KMS-11 (cell line): ENCODE measurements at regions not wholly inside any gene's neighbourhood (a gene's known extent, or its start where the extent isn't known, plus 50 kb on each side); places are given as distances from the start of the nearest gene placed in this dataset.

Source experiments
- H2AFZ ChIP-seq: fragments of 200-600 bp; sonication (generic); 2 replicates; pipeline ENCODE4 v1.6.1; 2016; ENCODE audit warnings: antibody characterized with exemption, mixed run types, low read depth
- H3K27ac ChIP-seq: fragments of 200-600 bp; sonication (generic); 2 replicates; pipeline ENCODE4 v1.6.1; 2016; ENCODE audit warnings: mild to moderate bottlenecking, mixed run types
- H3K27me3 ChIP-seq: fragments of 200-600 bp; sonication (generic); 2 replicates; pipeline ENCODE4 v1.6.1; 2017; ENCODE audit warnings: mild to moderate bottlenecking, low read depth, mixed run types, moderate library complexity; ENCODE audit not compliant: insufficient read depth
- H3K36me3 ChIP-seq: fragments of 200-600 bp; sonication (generic); 2 replicates; pipeline ENCODE4 v1.6.1; 2017; ENCODE audit warnings: mild to moderate bottlenecking, mixed run types; ENCODE audit not compliant: insufficient read depth
- H3K4me1 ChIP-seq: fragments of 200-600 bp; sonication (generic); 2 replicates; pipeline ENCODE4 v1.6.1; 2016; ENCODE audit warnings: mild to moderate bottlenecking, low read depth, mixed run types; ENCODE audit not compliant: poor library complexity, severe bottlenecking
- H3K4me2 ChIP-seq: fragments of 200-600 bp; sonication (generic); 2 replicates; pipeline ENCODE4 v1.7.0; 2016; ENCODE audit warnings: mild to moderate bottlenecking, mixed run types
- H3K4me3 ChIP-seq: fragments of 200-600 bp; sonication (generic); IDR thresholded peaks from 2 replicates; pipeline ENCODE4 v1.6.1; 2017; ENCODE audit warnings: low read depth, low read length, mixed read lengths; ENCODE audit not compliant: insufficient read depth
- H3K79me2 ChIP-seq: fragments of 200-600 bp; sonication (generic); 2 replicates; pipeline ENCODE4 v1.6.1; 2016; ENCODE audit warnings: low read depth, mixed run types; ENCODE audit not compliant: insufficient read depth
- H3K9ac ChIP-seq: fragments of 200-600 bp; sonication (generic); 2 replicates; pipeline ENCODE4 v1.6.1; 2016; ENCODE audit warnings: mild to moderate bottlenecking, mixed run types
- H4K20me1 ChIP-seq: fragments of 200-600 bp; sonication (generic); 2 replicates; pipeline ENCODE4 v1.6.1; 2016; ENCODE audit warnings: mild to moderate bottlenecking, mixed run types; ENCODE audit not compliant: insufficient read depth
- TF ChIP-seq, protein P1 (sequence below): fragments of 200-600 bp; sonication (generic); conservative IDR thresholded peaks from 2 replicates; pipeline ENCODE4 v1.6.1; 2017; ENCODE audit warnings: low read depth, mild to moderate bottlenecking, antibody characterized with exemption, low read length, moderate library complexity, mixed read lengths

DNA sequence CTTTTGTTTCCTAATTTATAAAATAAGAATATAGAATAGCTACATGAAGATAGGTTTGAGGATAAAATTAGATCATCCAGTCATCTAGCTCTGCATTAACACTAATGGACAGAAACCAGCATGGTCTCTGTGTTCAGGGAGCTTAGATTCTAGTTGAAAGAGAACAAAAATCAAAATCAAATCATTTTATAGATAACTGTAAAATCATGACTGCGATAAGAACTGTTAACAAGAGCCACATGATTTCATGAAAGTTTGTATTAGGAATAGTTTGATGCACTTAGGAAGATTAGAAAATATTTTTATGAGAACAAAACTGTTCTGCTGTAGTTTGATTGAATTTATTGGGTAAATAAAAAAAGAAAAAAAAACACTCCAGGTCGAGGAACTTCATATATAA, 1074.7 kb downstream of the MAT2B start:
- no peaks in the 10 kb centered on the region for H3K36me3 ChIP-seq
- H3K27me3 ChIP-seq: no peaks in the 10 kb centered on the region
- no peaks in the 10 kb centered on the region for H3K4me1 ChIP-seq
- H2AFZ ChIP-seq: no peak overlapping the region
- no peaks in the 10 kb centered on the region for H3K79me2 ChIP-seq
- no peaks in the 10 kb centered on the region for H4K20me1 ChIP-seq
- no peak overlapping the region for H3K9ac ChIP-seq
- no peak overlapping the region for H3K4me3 ChIP-seq
- no peak overlapping the region for H3K27ac ChIP-seq
- TF ChIP-seq, protein P1, sequence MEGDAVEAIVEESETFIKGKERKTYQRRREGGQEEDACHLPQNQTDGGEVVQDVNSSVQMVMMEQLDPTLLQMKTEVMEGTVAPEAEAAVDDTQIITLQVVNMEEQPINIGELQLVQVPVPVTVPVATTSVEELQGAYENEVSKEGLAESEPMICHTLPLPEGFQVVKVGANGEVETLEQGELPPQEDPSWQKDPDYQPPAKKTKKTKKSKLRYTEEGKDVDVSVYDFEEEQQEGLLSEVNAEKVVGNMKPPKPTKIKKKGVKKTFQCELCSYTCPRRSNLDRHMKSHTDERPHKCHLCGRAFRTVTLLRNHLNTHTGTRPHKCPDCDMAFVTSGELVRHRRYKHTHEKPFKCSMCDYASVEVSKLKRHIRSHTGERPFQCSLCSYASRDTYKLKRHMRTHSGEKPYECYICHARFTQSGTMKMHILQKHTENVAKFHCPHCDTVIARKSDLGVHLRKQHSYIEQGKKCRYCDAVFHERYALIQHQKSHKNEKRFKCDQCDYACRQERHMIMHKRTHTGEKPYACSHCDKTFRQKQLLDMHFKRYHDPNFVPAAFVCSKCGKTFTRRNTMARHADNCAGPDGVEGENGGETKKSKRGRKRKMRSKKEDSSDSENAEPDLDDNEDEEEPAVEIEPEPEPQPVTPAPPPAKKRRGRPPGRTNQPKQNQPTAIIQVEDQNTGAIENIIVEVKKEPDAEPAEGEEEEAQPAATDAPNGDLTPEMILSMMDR: no peak
- no peak overlapping the region for H3K4me2 ChIP-seq

DNA sequence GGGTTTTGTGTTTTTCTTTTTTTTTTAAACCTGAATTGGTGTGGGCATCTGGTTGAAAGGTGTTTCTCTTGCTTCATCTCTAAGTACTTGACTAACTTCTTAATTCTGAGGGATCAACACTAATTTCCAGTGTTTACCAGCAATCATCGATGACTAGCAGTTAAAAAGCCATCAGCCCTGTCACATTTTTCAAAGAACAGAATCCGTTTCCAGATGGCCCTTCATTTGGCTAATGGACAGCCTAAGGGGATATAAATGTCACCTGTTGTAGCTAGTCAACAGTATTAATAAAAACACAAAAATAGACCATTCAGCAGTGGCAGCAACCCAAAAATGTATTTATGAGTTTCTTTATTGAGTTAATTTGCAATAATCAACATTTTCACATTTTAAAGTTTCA, 1076.5 kb downstream of the MAT2B start:
- H4K20me1 ChIP-seq: no peaks in the 10 kb centered on the region
- no peaks in the 10 kb centered on the region for H3K27me3 ChIP-seq
- TF ChIP-seq, protein P1: no peak
- H3K4me2 ChIP-seq: no peak overlapping the region
- H3K79me2 ChIP-seq: no peaks in the 10 kb centered on the region
- no peaks in the 10 kb centered on the region for H3K36me3 ChIP-seq
- H3K4me3 ChIP-seq: no peak overlapping the region
- H3K4me1 ChIP-seq: no peaks in the 10 kb centered on the region
- no peak overlapping the region for H3K9ac ChIP-seq
- no peak overlapping the region for H2AFZ ChIP-seq
- no peak overlapping the region for H3K27ac ChIP-seq

DNA sequence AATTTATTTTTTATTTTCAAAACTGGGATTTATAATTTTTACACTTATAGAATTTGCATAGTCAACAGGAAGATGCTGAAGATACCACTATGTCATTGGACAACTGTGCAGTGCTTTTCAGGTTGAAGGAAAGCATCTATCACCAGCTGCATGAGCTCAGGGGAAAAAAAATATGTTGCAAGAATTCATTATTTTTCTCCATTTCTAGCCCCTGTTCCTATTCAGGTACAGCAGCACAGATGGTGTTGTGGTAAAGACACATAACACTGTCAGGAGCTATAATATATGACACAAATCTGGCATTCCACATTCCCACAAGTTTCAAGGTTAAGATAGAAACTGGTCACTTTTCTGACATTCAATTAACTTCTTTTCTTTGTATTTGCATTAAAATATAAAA, 1088.6 kb downstream of the MAT2B start:
- H3K79me2 ChIP-seq: no peaks in the 10 kb centered on the region
- H3K9ac ChIP-seq: no peak overlapping the region
- no peaks in the 10 kb centered on the region for H3K27me3 ChIP-seq
- no peaks in the 10 kb centered on the region for H4K20me1 ChIP-seq
- no peak overlapping the region for H3K27ac ChIP-seq
- TF ChIP-seq, protein P1: no peak
- no peaks in the 10 kb centered on the region for H3K4me1 ChIP-seq
- H3K4me2 ChIP-seq: no peak overlapping the region
- H2AFZ ChIP-seq: no peak overlapping the region
- H3K4me3 ChIP-seq: no peak overlapping the region
- H3K36me3 ChIP-seq: no peaks in the 10 kb centered on the region

DNA sequence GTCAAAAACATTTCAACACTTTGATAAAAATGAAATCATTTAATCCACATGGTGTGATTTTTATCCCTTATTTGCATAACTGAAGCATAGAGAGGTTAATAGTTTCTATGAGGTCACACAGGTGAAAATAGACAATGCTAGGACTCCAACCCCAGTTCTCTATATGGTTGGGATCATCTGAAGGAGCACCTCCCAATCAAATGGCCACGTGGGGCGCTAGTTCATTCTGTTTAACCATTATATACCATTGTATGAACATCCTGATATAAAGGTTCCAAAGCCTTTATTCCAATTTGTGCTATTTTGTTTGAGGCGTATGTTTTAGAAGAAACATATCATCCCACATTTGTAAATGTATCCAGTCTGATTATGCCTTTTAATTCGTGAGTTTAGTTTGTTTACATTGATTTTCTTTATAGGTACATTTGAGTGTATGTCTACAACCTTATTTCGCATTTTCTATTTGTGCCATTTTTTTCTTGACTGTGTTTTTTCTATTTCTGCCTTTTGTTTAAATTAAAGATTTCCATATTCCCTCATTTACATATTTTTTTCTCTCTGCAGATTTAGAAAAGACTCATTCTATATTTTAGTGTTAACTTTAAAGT, 1092.0 kb downstream of the MAT2B start:
- H3K4me1 ChIP-seq: no peaks in the 10 kb centered on the region
- H3K9ac ChIP-seq: no peak overlapping the region
- no peak overlapping the region for H2AFZ ChIP-seq
- H3K27ac ChIP-seq: no peak overlapping the region
- H4K20me1 ChIP-seq: no peaks in the 10 kb centered on the region
- H3K27me3 ChIP-seq: no peaks in the 10 kb centered on the region
- no peak overlapping the region for H3K4me3 ChIP-seq
- no peaks in the 10 kb centered on the region for H3K36me3 ChIP-seq
- no peak overlapping the region for H3K4me2 ChIP-seq
- H3K79me2 ChIP-seq: no peaks in the 10 kb centered on the region
- TF ChIP-seq, protein P1: peak; percentile 44; the same call in 1 of the 2 replicates
